ENCODE measurements at regions not wholly inside any gene's neighbourhood (a gene's known extent, or its start where the extent isn't known, plus 50 kb on each side); places are given as distances from the start of the nearest gene placed in this dataset.

GRCh38 chr2:7472465-7472864 lies 555.3 kb downstream of the RNF144A start:
- DNase-seq: no peak

GRCh38 chr2:7473135-7473771 lies 556.0 kb downstream of the RNF144A start:
- no peak for DNase-seq

GRCh38 chr2:7476371-7476770 lies 559.2 kb downstream of the RNF144A start:
- DNase-seq: no peak

GRCh38 chr2:7479603-7480002 lies 562.4 kb downstream of the RNF144A start:
- DNase-seq: no peak

- peak in 1 of 4 experiments; percentile 7 for DNase-seq
Observed at GRCh38 chr2:7480431-7480830, 563.2 kb downstream of the RNF144A start.

GRCh38 chr2:7490672-7491071 lies 573.5 kb downstream of the RNF144A start:
- no peak for DNase-seq

GRCh38 chr2:7492719-7493118 lies 575.5 kb downstream of the RNF144A start:
- DNase-seq: no peak

GRCh38 chr2:7497178-7497577 lies 580.0 kb downstream of the RNF144A start:
- DNase-seq: peak; percentile 17 to 69 (median 44)

- no peak for DNase-seq
Observed at GRCh38 chr2:7499018-7499417, 581.8 kb downstream of the RNF144A start.

GRCh38 chr2:7502336-7502735 lies 585.1 kb downstream of the RNF144A start:
- peak; percentile 21 to 71 (median 56) for DNase-seq

- no peak for DNase-seq
Observed at GRCh38 chr2:7508296-7508943, 591.2 kb downstream of the RNF144A start.

GRCh38 chr2:7510353-7510752 lies 593.1 kb downstream of the RNF144A start:
- DNase-seq: no peak

GRCh38 chr2:7513834-7514233 lies 596.6 kb downstream of the RNF144A start:
- DNase-seq: no peak

- DNase-seq: no peak
Observed at GRCh38 chr2:7515327-7515726, 598.1 kb downstream of the RNF144A start.

GRCh38 chr2:7516484-7517063 lies 599.4 kb downstream of the RNF144A start:
- DNase-seq: no peak

GRCh38 chr2:7517088-7517487 lies 599.9 kb downstream of the RNF144A start:
- DNase-seq: peak in 1 of 4 experiments; percentile 14

- DNase-seq: no peak
Observed at GRCh38 chr2:7517851-7518250, 600.6 kb downstream of the RNF144A start.

- DNase-seq: no peak
Observed at GRCh38 chr2:7523481-7524120, 606.4 kb downstream of the RNF144A start.

GRCh38 chr2:7524195-7524594 lies 607.0 kb downstream of the RNF144A start:
- no peak for DNase-seq

GRCh38 chr2:7525746-7526145 lies 608.5 kb downstream of the RNF144A start:
- no peak for DNase-seq

GRCh38 chr2:7527165-7527722 lies 610.0 kb downstream of the RNF144A start:
- no peak for DNase-seq

- DNase-seq: no peak
Observed at GRCh38 chr2:7530001-7530400, 612.8 kb downstream of the RNF144A start.

- no peak for DNase-seq
Observed at GRCh38 chr2:7539077-7539476, 621.9 kb downstream of the RNF144A start.

Data from suppressor macrophage (primary cell).